Psoas muscle (tissue), 7 donors: ENCODE measurements at regions not wholly inside any gene's neighbourhood (a gene's known extent, or its start where the extent isn't known, plus 50 kb on each side); places are given as distances from the start of the nearest gene placed in this dataset.

ENCODE experiments used
- ATAC-seq, 4 donors: fragments of 200-7000 bp; cut with Tn5 transposase; one replicate each; pipeline ENCODE4 v1.9.1; 2020; ENCODE audit warnings: moderate library complexity in 3 of 4, mild to moderate bottlenecking in 2 of 4
- DNase-seq, 2 donors: peaks; one replicate each; pipeline ENCODE4 v3.0.0-alpha.2; 2020
- H3K27ac ChIP-seq: fragments of 200-600 bp; one replicate; pipeline ENCODE4 v1.8.0; 2022
- H3K27me3 ChIP-seq, 3 donors: fragments of 200-600 bp in 1 of 3; one replicate each; pipeline versions ENCODE4 v1.6.1 to v1.8.0; 2013 to 2022; ENCODE audit warnings: low read length in 2 of 3, mild to moderate bottlenecking in 2 of 3, moderate library complexity in 1 of 3; ENCODE audit not compliant: insufficient read depth in 3 of 3
- H3K36me3 ChIP-seq, 2 donors: fragments of 200-600 bp in 1 of 2; one replicate each; pipeline versions ENCODE4 v1.6.1 to v1.8.0; 2013 to 2022; ENCODE audit warnings: low read depth in 1 of 2, mild to moderate bottlenecking in 1 of 2, moderate library complexity in 1 of 2; ENCODE audit not compliant: insufficient read depth in 1 of 2
- H3K4me1 ChIP-seq: fragments of 200-600 bp; one replicate; pipeline ENCODE4 v1.8.0; 2022
- H3K4me3 ChIP-seq: fragments of 200-600 bp; one replicate; pipeline ENCODE4 v1.8.0; 2022; ENCODE audit warnings: mild to moderate bottlenecking
- H3K9me3 ChIP-seq: fragments of 200-600 bp; one replicate; pipeline ENCODE4 v1.8.0; 2022
- WGBS, 3 donors: extraction: QIAGEN DNeasy Blood & Tissue Kit; methylation state at CpG; one replicate each; pipeline versions ENCODE4 v1.1.6 to v1.1.7; 2013; 5-methylcytosine and 5-hydroxymethylcytosine counted together
- intact Hi-C, 2 donors: fragments of 100-400 bp; cut with DNase I; formaldehyde crosslinking; loops; one replicate each; pipeline versions ENCODE4 v1.11.0 to v1.14.2; 2022
- TF ChIP-seq, protein P1 (sequence below): fragments of 200-600 bp; IDR thresholded peaks from one replicate; pipeline ENCODE4 v1.8.0; 2022; ENCODE audit warnings: antibody characterized with exemption
- donor health status: healthy with polysubstance abuse.
- donor health status: DM: no; HTN: no; CAD: no; lungs with moderate emphysema.
- donor health status: Bipolar disorder and iron deficiency.
- donor health status: healthy.
- donor health status: DM: yes; HTN: yes; CAD: no.
- donor health status: DM: no; HTN: no; CAD: no.
- donor health status: DM: yes; HTN: yes; CAD: no.

DNA sequence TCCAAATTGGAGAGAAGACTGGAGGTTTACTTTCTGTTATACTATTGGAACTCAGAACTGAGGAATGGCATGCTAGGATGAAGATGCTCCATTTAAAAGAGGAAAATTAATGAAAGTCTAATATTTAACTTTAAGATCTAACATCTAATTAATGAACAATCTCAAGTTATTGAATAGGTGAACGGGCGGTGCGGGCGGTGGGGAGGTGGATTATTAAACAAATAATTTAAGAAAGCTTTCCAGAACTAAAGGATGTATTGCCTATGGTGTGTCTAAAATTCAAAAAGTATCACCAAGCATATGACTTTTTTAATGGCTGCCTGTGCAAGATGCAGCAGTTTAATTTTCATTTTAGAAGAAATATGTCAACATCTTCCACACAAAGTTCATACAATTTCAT lies 1747.1 kb upstream of the SEL1L start:
- intact Hi-C loops = no loop called here

DNA sequence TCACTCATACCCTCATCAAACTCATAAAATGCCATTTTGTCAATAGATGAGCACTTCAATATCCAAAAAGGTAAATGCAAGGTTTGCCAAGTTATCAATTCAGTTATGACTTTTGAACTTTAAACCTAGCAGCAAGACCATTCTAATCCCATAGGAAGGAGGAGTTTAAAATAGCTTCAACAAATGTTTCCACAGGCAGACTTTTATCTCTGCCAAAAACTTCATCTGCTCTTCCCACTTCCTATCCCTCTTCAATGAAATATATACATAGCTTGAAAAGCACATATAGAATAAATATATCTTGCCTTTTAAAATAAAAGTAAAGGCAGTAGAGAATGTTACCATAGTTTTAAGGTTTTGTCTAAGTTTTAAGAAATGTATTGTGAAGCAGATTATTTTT lies 1749.1 kb upstream of the SEL1L start:
- H3K27me3 ChIP-seq = no peaks in the 10 kb centered on the region
- ATAC-seq (no peak), DNase-seq (no peak)
- no peak overlapping the region for H3K27ac ChIP-seq
- TF ChIP-seq, protein P1, sequence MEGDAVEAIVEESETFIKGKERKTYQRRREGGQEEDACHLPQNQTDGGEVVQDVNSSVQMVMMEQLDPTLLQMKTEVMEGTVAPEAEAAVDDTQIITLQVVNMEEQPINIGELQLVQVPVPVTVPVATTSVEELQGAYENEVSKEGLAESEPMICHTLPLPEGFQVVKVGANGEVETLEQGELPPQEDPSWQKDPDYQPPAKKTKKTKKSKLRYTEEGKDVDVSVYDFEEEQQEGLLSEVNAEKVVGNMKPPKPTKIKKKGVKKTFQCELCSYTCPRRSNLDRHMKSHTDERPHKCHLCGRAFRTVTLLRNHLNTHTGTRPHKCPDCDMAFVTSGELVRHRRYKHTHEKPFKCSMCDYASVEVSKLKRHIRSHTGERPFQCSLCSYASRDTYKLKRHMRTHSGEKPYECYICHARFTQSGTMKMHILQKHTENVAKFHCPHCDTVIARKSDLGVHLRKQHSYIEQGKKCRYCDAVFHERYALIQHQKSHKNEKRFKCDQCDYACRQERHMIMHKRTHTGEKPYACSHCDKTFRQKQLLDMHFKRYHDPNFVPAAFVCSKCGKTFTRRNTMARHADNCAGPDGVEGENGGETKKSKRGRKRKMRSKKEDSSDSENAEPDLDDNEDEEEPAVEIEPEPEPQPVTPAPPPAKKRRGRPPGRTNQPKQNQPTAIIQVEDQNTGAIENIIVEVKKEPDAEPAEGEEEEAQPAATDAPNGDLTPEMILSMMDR = no peak
- no peaks in the 10 kb centered on the region for H3K36me3 ChIP-seq
- H3K9me3 ChIP-seq = no peaks in the 10 kb centered on the region
- no peak overlapping the region for H3K4me3 ChIP-seq
- no peaks in the 10 kb centered on the region for H3K4me1 ChIP-seq
- intact Hi-C loops = no loop called here

More for the DNA sequence above, 1747.1 kb upstream of the SEL1L start:
- ATAC-seq = no peak
- Histone ChIP-seq H3K27me3 (no peaks in the 10 kb centered on the region), H3K27ac (no peak overlapping the region), H3K4me1 (no peaks in the 10 kb centered on the region), H3K36me3 (no peaks in the 10 kb centered on the region), H3K9me3 (no peaks in the 10 kb centered on the region), H3K4me3 (no peak overlapping the region)
- DNase-seq = no peak
- 97 to 100% (median 98%) methylated on average over 4 of the region's 4 CpGs for WGBS, 3 donors
- TF ChIP-seq, protein P1 = no peak

DNA sequence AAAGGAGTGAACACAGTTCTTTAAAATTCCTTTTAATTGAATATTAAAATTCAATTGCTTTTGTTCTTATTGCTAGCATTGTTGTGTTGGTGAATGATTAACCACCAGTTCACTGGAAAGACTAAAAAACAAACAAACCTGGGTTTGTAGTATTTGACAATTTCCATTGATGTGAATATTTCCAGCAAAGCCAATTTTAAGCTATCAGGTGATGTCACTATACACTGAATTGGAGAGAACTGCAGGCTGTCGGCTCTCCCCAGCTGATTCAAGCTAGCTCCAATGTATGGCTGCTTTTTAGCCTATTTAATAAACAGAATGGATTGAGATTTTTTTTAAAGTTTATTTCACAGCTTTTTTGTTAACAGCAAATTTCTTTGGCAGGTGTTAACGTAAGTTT lies 1753.6 kb upstream of the SEL1L start:
- H3K9me3 ChIP-seq = no peaks in the 10 kb centered on the region
- intact Hi-C loops = no loop called here
- H3K27me3 ChIP-seq = no peaks in the 10 kb centered on the region
- H3K4me1 ChIP-seq = no peaks in the 10 kb centered on the region
- H3K4me3 ChIP-seq = no peak overlapping the region
- no peaks in the 10 kb centered on the region for H3K36me3 ChIP-seq
- TF ChIP-seq, protein P1 = no peak
- ATAC-seq (no peak), DNase-seq (no peak)
- no peak overlapping the region for H3K27ac ChIP-seq
- 67 to 82% (median 73%) methylated on average over 2 of the region's 2 CpGs for WGBS, 3 donors

DNA sequence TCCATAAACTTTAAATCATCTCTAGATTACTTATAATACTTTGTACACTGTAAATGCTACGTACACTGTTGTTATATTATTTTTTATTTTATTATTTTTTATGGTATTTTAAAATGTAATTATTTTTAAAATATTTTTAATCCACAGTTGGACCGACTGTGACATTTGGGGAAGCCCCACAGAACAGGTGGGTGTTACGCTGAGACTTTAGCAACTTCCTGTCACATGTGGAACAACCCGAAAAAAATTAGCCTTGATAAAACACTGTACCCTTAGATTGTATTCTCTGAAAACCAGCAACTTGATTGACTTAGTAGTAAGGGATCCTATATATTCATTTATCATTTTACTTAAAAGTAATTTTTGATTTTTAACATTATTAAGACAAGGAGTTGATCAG lies 1755.7 kb upstream of the SEL1L start:
- 55 to 70% (median 68%) methylated on average over 4 of the region's 4 CpGs for WGBS, 3 donors
- H3K9me3 ChIP-seq = no peaks in the 10 kb centered on the region
- no peak overlapping the region for H3K27ac ChIP-seq
- TF ChIP-seq, protein P1 = no peak
- intact Hi-C loops = no loop called here
- H3K36me3 ChIP-seq = no peaks in the 10 kb centered on the region
- ATAC-seq (no peak), DNase-seq (no peak)
- no peak overlapping the region for H3K4me3 ChIP-seq
- H3K4me1 ChIP-seq = no peaks in the 10 kb centered on the region
- no peaks in the 10 kb centered on the region for H3K27me3 ChIP-seq

DNA sequence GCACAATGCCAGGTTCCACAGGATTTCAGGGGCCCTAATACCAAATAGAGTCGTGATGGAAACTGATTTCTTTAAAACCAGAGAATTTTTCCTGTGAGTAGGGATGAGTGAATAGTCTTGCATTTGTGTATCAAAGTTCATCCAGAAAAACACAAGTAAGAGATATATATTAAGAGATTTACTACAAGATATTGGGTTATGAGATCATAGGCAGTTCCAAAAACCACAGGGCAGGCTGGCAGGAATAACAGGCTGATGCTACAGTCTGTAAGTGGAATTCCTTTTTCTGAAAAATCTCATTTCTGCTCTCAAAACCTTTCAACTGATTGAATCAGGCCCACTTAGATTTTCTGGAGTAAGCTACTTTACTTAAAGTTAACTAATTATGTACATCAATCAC lies 1756.2 kb upstream of the SEL1L start:
- intact Hi-C loops = no loop called here
- no peak for DNase-seq
- H3K36me3 ChIP-seq = no peaks in the 10 kb centered on the region
- no peaks in the 10 kb centered on the region for H3K27me3 ChIP-seq
- H3K9me3 ChIP-seq = no peaks in the 10 kb centered on the region
- no peak overlapping the region for H3K27ac ChIP-seq
- H3K4me3 ChIP-seq = no peak overlapping the region
- H3K4me1 ChIP-seq = no peaks in the 10 kb centered on the region
- TF ChIP-seq, protein P1 = no peak
- ATAC-seq = no peak
- 69 to 79% (median 74%) methylated on average over 1 of the region's 1 CpG for WGBS, 3 donors
